ENCODE measurements at regions not wholly inside any gene's neighbourhood (a gene's known extent, or its start where the extent isn't known, plus 50 kb on each side); places are given as distances from the start of the nearest gene placed in this dataset.

DNA sequence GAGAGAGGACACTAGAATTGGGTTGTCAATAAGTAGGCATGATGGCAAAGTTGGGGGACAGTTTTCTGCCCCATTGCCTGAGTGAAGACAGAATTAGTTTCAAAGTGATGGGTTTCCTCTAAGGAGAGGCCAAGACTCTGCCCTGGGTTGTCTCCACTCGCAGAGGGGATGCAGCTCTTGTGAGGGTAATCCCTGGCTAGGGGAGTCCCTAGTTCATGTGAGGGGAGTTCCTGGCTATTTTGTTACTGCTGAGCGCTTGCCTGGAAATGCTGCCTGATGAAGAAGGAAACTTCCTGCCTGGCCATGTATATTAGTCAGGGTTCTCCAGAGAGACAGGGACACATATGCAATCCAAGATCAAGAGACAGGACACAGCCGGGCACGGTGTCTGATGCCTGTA is 501.5 kb downstream of the BCL11A start:
- DNase-seq (ENCODE audit: low read depth), result no peak

DNA sequence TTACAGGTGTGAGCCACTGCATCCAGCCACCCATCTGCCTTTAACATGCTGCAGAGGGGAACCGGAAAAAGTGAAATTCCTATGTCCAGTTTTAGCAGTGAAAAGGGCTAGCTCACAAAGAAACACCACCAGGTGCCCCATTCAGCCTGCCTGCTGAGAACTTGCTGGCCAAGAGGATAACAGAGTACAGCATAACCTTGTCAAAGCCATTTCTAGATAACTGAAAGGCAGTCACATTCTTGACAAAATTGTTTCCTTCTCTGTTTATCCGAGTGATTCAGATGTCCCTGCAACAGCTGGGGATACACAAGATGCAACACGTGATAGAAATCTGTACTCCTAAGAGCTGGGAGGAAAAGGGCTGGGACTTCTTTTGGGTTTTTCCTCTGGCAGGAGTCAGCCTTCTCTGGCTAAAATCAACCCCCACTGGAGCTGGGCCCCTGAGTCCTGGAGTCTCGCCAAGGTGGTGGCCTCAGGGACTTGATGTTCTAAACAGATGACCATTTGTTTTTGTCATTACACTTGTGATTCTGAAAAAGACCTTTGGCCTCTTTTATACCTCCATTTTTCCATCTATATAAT is 505.4 kb downstream of the BCL11A start:
- no peak for DNase-seq (ENCODE audit: low read depth)

DNA sequence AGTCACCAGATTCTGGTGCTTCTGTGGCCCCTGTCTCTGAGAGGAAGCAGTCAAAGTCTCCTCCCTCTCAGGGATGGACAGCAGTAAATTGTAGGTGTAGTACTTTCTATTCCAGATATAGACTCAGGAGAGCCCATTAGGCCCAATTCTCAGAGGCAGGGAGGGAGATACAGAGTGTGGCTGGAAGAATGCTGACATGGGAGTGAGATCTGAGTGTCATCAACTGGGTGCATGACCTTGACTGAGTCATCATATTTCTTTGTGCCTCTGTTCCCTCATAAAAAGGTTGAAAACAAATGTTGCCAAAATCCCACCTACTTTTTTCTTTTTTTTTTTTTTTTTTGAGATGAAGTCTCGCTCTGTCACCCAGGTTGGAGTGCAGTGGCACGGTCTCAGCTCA is 506.1 kb downstream of the BCL11A start:
- no peak for DNase-seq (ENCODE audit: low read depth)

DNA sequence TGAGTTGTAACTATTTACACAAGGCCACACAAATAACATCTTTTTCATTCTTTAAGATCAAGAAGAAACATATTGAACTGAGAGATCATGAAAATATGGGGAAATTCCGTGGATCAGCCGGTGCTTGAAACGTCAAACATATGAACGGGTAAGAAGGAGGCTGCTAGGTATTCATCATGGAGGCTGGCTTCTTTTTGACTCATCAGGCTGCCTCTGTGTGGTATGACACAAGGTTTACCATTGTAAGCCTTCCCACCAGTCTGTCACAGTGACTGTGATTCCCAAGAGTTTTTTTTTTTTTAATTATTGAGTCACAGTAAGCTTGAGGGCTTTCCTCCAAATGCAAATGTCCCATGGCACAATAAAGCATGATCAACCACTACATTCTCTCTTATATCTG is 506.9 kb downstream of the BCL11A start:
- no peak for DNase-seq (ENCODE audit: low read depth)

DNA sequence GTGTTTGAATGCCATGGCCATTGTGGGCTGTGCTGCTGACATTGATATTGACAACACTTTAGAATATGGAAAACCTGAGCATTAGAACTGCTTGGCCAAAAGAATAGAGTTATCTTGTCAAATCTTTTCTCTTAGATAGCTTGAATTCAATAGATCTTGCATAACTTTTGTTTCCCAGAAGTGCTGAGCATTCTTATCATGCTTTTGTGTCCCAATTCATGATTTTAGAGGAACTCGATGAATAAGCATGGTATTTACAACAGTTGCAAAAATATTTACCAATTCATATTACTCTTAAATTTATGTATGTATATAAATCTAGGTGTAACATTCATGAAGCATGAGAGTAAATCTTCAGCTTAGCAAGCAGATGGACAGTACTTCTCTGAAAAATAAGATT is 508.0 kb downstream of the BCL11A start:
- no peak for DNase-seq (ENCODE audit: low read depth)

DNA sequence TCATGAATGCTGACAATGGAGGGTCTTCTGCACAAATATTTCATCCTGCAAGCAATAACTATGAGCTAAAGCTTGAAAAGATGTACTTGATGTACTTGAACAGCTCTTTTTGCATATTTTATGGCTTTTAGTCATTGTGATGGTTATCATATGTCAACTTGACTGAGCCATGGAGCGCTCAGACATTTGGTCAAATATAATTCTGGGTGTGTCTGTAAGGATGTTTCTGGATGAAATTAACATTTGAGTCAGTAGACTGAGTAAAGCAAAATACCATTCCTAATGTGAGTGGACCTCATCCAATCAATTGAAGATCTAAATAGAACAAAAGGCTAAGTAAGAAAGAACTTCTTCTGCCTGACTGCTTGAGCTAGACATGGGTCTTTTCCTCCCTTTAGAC is 509.0 kb downstream of the BCL11A start:
- DNase-seq (ENCODE audit: low read depth), result no peak

DNA sequence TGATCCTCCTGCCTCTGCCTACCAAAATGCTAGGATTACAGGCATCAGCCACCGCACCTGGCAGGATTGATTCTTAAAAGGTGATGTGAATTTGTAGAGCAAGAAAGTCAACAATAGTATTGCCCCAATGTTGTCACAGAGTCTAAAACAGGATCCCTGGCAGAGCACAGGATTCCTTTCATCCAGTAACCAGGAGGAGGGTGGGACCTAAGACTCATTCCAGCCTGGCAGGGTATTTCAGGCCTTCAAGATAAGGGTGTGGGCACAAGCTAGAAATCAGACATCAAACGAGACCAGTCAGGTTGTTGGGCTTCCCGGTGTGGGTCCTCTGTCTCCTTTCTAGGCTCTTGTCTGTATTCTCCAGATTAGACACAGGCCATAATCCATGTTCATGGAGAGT is 511.4 kb downstream of the BCL11A start:
- DNase-seq (ENCODE audit: low read depth), result no peak

DNA sequence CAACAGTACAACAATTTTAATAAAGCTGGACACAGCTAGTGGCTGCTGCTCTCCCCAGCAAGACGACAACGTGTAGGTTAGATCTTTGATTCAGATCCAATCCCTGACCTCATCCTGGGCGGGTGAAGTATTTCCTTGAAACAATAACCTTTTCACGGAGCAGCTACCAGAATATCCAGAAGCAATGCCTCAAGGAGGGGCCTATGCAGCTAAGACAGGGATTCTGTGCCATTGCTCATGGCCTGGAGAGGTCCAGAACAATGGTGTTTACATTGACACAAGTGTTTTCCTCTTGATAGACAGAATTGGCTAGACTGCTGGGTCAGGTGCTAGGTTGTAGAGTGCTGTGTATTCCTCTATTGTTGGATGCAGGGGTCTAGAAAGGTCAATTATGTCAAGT is 520.1 kb downstream of the BCL11A start:
- no peak for DNase-seq (ENCODE audit: low read depth)

DNA sequence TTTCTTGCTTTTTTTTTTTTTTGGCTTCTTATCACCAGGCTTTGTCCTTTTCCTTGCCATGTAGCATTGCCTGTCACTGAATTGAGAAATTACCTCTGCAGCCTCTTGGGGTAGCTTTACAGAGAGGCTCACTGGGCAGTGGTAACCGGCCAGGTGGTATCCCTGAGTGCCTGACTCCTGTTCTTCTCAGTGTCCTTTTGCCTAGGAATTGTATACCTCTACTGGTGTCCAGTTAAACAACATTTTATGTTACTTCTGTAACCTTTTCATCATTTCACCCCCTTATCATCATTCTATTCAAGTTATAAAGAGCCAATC is 523.9 kb downstream of the BCL11A start:
- no peak for DNase-seq (ENCODE audit: low read depth)

DNA sequence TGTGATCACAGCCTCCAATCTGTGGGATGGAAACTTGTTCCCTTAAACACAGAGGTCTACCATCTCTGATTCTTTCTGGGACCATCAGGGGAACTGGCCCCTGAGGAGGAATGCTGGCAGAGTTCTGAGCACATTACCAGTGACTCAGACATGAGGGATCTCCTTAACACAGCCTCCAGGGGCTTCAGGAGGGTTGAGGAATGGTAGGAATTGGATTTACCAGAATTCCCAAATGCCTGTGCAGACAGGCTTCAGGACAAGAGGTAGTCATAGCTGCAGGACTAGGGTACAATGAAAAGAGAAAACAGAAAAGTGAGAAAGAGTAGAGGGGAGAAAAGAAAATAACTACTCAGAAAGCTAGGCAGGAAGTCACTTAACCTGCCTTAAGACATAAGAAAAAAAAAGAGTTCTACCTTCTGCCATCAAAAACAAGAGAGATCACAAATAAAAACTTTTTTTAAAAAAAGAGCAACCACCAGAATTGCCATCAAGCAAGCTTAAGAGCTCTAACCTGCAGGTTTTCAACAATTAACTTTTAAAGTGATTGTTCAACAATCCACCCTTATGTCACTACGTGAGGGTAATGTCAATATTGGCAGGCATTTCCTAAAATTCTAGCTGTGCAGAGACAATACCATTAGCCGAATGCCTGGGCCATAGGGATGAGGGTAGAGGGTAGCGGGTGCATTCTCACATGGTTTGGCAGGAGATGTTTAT is 524.4 kb downstream of the BCL11A start:
- DNase-seq (ENCODE audit: low read depth), result no peak

DNA sequence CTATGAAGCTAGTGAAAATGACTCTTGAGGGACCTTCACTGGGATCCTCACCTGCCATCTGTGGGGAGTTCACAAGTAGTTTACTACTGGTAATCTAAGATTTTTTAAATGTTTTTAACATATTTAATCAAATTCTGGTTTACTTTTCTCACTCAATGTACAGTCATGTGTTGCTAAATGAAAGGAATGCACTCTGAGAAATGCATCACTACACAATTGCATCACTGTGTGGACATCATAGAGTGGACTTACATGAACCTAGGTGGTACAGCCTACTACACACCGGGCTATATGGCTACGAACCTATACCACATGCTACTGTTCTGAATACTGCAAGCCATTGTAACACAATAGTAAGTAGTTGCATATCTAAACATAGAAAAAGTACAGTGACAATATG is 528.0 kb downstream of the BCL11A start:
- no peak for DNase-seq (ENCODE audit: low read depth)

DNA sequence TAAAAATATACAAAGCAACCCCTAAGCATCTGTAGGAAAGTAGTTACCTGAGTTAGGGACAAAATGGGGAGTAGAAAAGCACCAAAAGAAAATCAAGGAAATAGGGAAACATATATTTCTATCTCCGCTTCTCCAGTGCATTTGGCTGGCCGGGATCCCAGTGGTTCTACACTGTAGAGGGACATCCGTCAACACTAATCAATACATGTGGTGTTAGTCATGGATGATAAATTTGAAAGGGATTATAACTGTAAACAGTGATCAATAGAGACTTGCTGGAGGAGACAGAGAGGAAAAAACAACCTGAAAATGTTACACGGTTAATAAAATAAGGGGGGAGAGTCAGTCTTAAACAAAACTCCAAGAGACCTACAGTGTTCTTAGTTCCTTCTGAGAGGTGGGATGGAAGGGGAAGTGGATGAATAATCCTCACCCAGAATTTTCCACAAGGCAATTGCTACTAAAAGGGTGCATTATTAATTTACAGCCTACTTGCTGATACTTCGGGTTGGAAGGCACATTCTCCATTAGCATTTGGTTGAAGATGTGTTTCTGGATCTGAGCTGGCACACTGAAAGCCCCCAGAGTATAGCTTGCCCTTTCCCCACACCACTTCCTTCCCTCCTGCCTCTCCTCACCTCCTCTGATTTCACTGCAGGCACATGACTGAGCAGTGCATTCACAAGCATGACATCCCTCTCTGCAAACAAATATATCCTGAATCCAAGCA is 530.0 kb downstream of the BCL11A start:
- no peak for DNase-seq (ENCODE audit: low read depth)

DNA sequence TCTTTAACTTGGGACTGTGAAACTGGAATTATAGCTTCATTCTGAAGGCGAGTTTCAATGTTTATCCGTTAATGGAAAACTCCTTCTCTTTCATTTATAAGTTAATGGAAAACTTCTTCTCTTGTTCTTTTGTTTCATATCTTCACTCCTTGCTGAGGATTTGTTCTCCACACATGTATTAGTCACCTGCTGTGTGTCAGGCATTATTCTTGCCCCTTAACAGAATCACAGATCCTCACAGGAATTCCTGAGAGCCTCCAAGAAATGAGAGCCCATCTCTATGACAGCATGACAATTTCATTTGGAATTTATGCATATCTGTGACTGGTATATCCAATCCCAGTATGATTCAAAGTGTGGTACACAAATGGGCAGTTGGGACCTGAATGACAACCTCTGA is 545.8 kb downstream of the BCL11A start:
- DNase-seq (ENCODE audit: low read depth), result no peak

DNA sequence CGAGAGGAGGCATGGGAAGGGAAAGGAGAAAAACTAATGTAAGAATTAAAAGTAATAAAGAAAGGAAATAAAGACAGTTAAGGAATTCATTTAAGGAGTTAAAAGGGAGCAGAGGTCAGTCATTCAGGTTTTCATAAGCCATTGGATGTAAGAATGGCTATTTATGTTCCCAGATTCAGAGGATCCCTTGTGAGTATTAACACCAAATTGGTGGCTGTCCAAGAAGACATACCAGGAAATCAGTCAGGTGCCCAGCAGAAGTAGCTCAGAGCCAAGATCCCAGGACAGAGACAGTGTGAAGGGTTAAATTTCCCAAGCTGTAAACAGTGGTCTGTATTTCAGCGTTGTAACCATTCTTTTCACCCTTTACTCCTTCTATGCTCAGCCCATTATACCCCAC is 550.4 kb downstream of the BCL11A start:
- DNase-seq (ENCODE audit: low read depth), result no peak

DNA sequence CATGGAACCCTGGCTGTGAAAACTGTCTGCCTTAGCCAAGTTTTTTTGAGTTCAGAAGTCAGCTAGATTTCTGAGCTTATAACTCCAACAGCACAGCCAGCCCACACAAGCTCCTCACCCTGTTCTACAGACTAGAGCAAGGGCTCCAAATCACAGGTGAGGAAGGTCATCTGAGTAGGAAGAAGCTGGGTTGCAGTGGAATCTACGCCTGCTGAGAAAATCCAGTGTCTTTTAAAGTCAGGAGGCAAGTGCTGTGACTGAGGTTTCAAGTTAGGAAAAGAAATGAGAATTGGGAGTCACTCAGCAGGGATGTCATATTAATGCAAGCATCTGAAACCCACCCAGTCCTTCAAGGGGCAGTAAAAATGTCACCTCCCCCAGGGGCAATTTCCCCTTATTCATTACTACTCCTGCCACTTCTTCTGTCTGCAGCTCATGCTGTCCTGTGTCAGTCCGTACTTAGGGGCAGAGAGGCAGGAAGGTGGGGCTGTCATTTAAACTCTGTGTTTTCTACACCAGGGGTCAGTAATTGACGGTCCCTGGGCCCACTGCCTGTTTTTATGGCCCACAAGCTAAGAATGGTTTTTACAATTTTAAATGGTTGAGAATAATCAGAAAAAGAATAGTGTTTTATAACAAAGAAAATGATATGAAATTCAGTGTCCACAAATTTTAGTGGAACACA is 551.1 kb downstream of the BCL11A start:
- DNase-seq (ENCODE audit: low read depth), result no peak

DNA sequence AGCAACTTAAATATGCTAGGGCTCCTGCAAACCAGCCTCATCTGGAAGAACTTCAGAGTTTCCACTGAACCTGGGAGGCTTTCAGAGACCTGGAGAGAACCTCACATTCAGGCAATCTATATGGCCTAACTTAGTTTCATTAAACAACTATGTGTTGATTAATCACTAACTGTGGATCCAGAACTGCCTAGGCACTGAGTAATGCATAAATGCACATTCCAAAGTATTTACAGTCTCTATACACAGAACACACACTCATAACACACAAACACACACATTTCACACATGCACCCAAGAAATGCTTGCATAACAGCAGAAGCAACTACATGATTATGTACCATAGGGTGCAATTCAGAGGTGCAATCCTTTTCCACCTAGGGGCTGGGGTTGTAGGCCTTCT is 552.8 kb downstream of the BCL11A start:
- DNase-seq (ENCODE audit: low read depth), result no peak

DNA sequence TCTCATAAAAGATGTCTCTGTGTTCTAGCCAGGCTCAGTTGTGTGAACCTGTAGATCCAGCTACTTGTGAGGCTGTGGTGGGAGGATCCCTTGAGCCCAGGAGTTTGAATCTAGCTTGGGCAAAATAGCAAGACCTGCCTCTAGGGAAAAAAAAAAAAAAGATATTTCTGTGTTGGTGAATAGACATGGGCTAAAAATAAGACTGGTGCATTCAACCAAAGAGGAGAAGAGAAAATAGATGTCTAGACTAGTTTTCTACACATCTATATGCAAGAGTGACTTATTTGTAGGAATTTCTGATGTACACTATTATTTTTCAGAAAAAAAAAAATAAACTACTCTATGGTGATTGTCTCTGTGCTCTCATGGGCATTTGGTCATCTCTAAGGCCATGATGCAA is 555.1 kb downstream of the BCL11A start:
- DNase-seq (ENCODE audit: low read depth), result no peak

DNA sequence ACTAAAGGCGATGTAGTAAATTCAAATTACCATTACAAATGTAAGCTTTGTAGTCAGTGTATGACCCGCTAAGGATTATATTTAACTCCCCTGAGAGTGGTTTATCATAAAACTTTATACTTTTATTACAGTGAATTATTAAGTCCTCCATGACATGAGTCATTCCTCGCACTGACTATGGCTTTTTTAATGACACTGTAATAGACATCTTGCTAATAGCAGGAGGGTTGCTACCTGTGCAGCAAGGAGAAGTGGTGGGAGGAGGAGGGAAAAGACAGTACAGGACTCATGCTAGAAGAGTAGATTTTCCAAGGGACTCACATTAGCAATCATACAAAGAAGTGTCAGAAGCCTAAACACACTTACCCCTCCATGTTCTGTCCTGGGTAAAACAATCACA is 556.1 kb downstream of the BCL11A start:
- no peak for DNase-seq (ENCODE audit: low read depth)

DNA sequence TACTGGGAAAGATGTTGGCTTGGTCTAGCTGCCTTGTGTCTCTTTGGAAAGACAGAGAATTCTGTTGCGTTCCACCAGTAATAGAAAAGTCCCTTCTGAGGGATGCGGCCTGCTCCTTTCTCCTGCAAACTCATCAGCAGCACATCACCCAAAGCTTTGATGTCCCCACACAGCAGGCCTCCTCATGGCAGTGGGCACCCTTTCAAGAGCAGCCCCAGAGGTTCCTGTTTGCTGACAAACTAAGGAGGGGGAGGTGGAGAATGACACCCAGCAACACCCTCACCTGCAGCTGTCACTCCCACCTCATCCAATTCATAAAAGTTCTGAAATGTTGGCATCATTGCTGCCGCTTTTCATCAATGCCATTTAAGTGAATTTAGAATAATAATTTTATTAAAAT is 556.6 kb downstream of the BCL11A start:
- no peak for DNase-seq (ENCODE audit: low read depth)

DNA sequence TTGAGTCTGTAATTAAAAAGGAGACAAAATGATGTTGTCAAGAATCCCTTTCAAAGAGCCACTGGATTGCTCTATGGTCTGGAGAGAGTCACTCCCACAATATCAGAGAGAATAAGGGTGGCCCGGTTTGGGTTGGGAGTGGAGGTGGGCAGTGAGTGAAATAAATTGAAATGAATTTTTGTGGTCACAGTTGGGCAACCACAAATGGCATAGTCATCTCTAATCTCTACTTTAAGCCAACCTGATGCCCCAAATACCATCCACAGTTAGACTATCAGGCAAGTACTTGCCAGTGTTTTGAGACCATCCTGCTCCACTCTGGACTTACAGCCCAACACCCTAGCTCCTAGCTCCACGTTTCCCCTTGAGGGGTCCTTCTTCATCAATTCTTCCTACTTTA is 559.7 kb downstream of the BCL11A start:
- DNase-seq (ENCODE audit: low read depth), result no peak

DNA sequence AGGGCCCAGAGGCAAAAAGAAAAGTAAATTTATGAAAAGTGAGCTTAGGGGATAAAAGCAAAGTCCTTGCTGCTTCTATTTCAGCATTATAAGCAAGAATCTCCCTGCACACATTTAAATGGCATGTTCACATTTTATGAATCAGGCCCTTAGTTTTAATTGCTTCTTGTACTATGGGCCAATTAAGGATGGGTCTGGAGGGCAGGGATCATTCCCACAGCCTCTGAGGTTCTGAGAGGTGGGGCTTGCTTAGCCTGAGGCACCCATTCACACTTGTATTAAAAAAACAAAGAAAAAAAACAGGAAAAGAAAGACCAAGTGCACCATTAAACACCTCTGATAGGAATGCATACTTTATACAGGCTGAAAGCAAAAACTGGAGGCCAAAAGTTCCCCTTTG is 565.1 kb downstream of the BCL11A start:
- DNase-seq (ENCODE audit: low read depth), result no peak

DNA sequence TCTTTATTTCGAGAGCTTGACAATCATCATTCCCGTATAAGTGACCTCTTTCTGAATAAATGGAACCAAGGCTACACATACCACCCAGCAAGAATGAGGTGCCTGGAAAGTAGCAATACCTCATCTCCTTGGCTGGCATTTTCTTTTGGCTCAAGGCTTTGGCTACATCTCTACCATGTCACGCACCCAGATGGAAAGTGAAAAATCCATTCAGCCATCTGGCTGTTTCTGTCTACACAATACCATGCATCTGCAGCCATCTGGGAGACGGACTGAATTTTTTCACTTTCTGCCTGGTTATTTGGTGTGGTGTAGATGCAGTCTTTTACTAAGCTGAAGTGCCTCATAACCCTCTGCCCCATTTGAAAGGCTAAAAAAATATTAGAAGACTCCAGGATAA is 566.9 kb downstream of the BCL11A start:
- no peak for DNase-seq (ENCODE audit: low read depth)

DNA sequence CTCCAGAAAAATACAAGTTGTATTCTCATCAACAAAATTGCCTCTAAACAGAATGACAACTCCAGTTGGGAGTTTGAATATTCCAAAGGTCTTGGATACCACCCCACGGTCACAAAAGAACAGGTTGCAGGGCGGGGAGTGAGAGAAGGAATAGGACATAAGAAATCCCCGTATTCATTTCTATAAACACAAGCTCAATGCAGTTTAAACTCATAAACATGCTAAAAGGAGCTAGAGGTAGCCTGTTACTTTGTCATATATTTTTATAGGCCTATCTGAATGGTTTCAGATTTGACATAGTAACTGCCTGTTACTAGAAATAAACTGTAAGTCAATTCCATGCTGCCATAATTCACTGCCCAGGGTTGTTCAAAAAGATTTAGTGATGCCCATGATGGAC is 567.5 kb downstream of the BCL11A start:
- DNase-seq (ENCODE audit: low read depth), result no peak

Data from activated T-cell treated with anti-CD3 and anti-CD28 coated beads for 24 hours (primary cell).